Upper lobe of left lung (tissue), 6 donors: ENCODE measurements at regions not wholly inside any gene's neighbourhood (a gene's known extent, or its start where the extent isn't known, plus 50 kb on each side); places are given as distances from the start of the nearest gene placed in this dataset.

ENCODE experiments used
- ATAC-seq, 2 donors: fragments of 200-7000 bp; cut with Tn5 transposase; one replicate each; pipeline ENCODE4 v1.9.1; 2022; ENCODE audit warnings: mild to moderate bottlenecking in 2 of 2, moderate library complexity in 2 of 2; ENCODE audit not compliant: low FRiP score in 2 of 2
- DNase-seq, 2 donors: peaks; one replicate each; pipeline ENCODE4 v3.0.0-alpha.2; 2019 to 2020
- H3K27ac ChIP-seq, 4 donors: fragments of 200-600 bp; sonication (generic); one replicate each; pipeline ENCODE4 v1.5.1; 2016 to 2019
- H3K27me3 ChIP-seq, 4 donors: fragments of 200-600 bp; sonication (generic); one replicate each; pipeline ENCODE4 v1.5.1; 2017 to 2019
- H3K36me3 ChIP-seq, 4 donors: fragments of 200-600 bp; sonication (generic); one replicate each; pipeline ENCODE4 v1.5.1; 2016 to 2019
- H3K4me1 ChIP-seq, 4 donors: fragments of 200-600 bp; sonication (generic); one replicate each; pipeline ENCODE4 v1.5.1; 2018 to 2019
- H3K4me3 ChIP-seq, 4 donors: fragments of 200-600 bp; sonication (generic); one replicate each; pipeline ENCODE4 v1.5.1; 2017 to 2019; ENCODE audit warnings: mild to moderate bottlenecking in 2 of 4, moderate library complexity in 1 of 4
- H3K9me3 ChIP-seq, 4 donors: fragments of 200-600 bp; sonication (generic); one replicate each; pipeline ENCODE4 v1.5.1; 2018 to 2019
- CTCF ChIP-seq, 6 experiments: fragments of 450-650 bp in 4 of 6; fragments of 200-600 bp in 2 of 6; sonication (generic) in 2 of 6; IDR thresholded peaks; one replicate each; pipeline ENCODE4 v1.5.1; 2016 to 2019; ENCODE audit warnings: antibody characterized with exemption in 6 of 6
- EP300 ChIP-seq, 4 donors: sonication (generic); formaldehyde crosslinking; IDR thresholded peaks; one replicate each; pipeline ENCODE4 v1.5.1; 2017; ENCODE audit warnings: antibody characterized with exemption in 4 of 4, control low read depth in 2 of 4
- POLR2A ChIP-seq, 4 donors: fragments of 450-650 bp; IDR thresholded peaks; one replicate each; pipeline ENCODE4 v1.5.1; 2016 to 2017; ENCODE audit warnings: antibody characterized with exemption in 4 of 4, mild to moderate bottlenecking in 2 of 4
- POLR2AphosphoS5 ChIP-seq, 2 donors: sonication (generic); formaldehyde crosslinking; IDR thresholded peaks; one replicate each; pipeline ENCODE4 v1.5.1; 2017; ENCODE audit warnings: antibody characterized with exemption in 2 of 2
- WGBS, 2 donors: methylation state at CpG; one replicate each; pipeline ENCODE4 v1.1.5; 2017 to 2018; 5-methylcytosine and 5-hydroxymethylcytosine counted together
- donor health status: DM: no; HTN: no; CAD: no; lungs with moderate emphysema.
- donor health status: DM: no; HTN: yes; CAD: no; lungs with severe emphysema.

GRCh38 chr14:58724702-58725101, 86.9 kb downstream of the DACT1 start:
- Histone ChIP-seq H3K4me3 (no peak overlapping the region), H3K9me3 (no peaks in the 10 kb centered on the region), H3K36me3 (no peaks in the 10 kb centered on the region), H3K27ac (no peak overlapping the region), H3K4me1 (peaks cover 0 to 6% (median 0%) of the 10 kb centered on the region in 4 donors), H3K27me3 (no peaks in the 10 kb centered on the region)
- TF ChIP-seq CTCF (IDR thresholded peaks at IDR 0.05) (no peak), POLR2A (IDR thresholded peaks at IDR 0.05) (no peak)
- DNase-seq (no peak), ATAC-seq (no peak)
- 82 to 85% methylated on average over 1 of the region's 1 CpG for WGBS, 2 donors

GRCh38 chr14:58725226-58725625, 87.5 kb downstream of the DACT1 start:
- H3K27me3 ChIP-seq = no peaks in the 10 kb centered on the region
- no peak overlapping the region for H3K4me3 ChIP-seq
- no peaks in the 10 kb centered on the region for H3K36me3 ChIP-seq
- ATAC-seq = no peak
- TF ChIP-seq POLR2AphosphoS5 (IDR thresholded peaks at IDR 0.05) (no peak), POLR2A (IDR thresholded peaks at IDR 0.05) (no peak), CTCF (IDR thresholded peaks at IDR 0.05) (no peak), EP300 (IDR thresholded peaks at IDR 0.05) (no peak)
- peaks cover 0 to 6% (median 0%) of the 10 kb centered on the region in 4 donors for H3K4me1 ChIP-seq
- no peaks in the 10 kb centered on the region for H3K9me3 ChIP-seq
- DNase-seq = no peak
- no peak overlapping the region for H3K27ac ChIP-seq

DNA sequence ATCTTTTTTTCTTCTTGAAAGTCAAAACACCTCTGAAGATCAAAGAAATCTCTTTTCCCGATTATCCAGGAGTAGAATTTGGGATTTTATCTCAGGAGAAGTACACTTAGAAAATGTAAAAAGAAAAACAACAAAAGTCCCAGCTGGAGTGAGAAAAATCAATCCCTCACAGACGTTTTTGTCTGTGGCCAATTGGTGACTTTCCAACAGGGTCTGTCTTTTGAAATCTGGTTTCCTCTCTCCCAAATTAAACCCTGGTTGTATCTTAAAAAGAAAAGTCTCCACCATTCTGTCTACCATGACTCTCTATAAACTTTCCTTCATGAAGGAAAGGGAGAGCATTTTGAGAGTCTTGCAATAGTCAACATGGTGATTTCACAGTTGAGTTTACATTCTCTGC, 88.1 kb downstream of the DACT1 start:
- no peaks in the 10 kb centered on the region for H3K27me3 ChIP-seq
- no peaks in the 10 kb centered on the region for H3K9me3 ChIP-seq
- 38 to 54% methylated on average over 2 of the region's 2 CpGs for WGBS, 2 donors
- no peaks in the 10 kb centered on the region for H3K36me3 ChIP-seq
- DNase-seq = no peak
- no peak overlapping the region for H3K27ac ChIP-seq
- TF ChIP-seq POLR2A (IDR thresholded peaks at IDR 0.05) = no peak
- TF ChIP-seq CTCF (IDR thresholded peaks at IDR 0.05) = no peak
- TF ChIP-seq POLR2AphosphoS5 (IDR thresholded peaks at IDR 0.05) = no peak
- no peak for TF ChIP-seq EP300 (IDR thresholded peaks at IDR 0.05)
- peaks cover 0 to 6% (median 0%) of the 10 kb centered on the region in 4 donors for H3K4me1 ChIP-seq
- no peak overlapping the region for H3K4me3 ChIP-seq
- ATAC-seq = no peak

GRCh38 chr14:58730792-58731464, 93.2 kb downstream of the DACT1 start:
- Histone ChIP-seq H3K4me3 (no peak overlapping the region), H3K9me3 (no peaks in the 10 kb centered on the region), H3K36me3 (no peaks in the 10 kb centered on the region), H3K4me1 (no peaks in the 10 kb centered on the region), H3K27ac (no peak overlapping the region), H3K27me3 (no peaks in the 10 kb centered on the region)
- no peak for TF ChIP-seq POLR2AphosphoS5 (IDR thresholded peaks at IDR 0.05)
- no peak for TF ChIP-seq EP300 (IDR thresholded peaks at IDR 0.05)
- TF ChIP-seq POLR2A (IDR thresholded peaks at IDR 0.05) = no peak
- TF ChIP-seq CTCF (IDR thresholded peaks at IDR 0.05) = no peak
- ATAC-seq (peak in 1 of 2 donors; percentile 40), DNase-seq (no peak)
- 54 to 81% methylated on average over 5 of the region's 5 CpGs for WGBS, 2 donors
